ENCODE measurements at regions not wholly inside any gene's neighbourhood (a gene's known extent, or its start where the extent isn't known, plus 50 kb on each side); places are given as distances from the start of the nearest gene placed in this dataset.

DNA sequence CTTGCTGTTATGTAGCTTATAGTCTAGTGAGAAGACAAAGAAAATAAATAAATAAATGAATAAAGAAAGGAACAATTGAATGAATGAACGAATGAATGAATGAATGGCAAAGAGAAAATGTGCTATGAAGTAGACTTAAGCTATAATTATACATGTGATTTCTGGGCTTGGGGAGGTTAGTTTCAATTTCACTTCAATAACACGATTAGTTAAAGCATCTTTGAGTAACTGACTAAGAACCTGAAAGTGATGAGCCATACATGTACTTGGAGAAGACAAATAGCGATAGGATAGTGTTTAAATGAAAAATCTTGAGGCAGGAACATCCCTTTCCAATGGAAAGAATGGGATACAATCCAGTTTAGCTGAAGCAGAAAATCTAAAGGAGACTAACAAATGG is 593.1 kb upstream of the LRRTM4 start:
- no peak overlapping the region for H3K4me3 ChIP-seq (replicated peaks; ENCODE audit: low read depth, low read length)
- TF ChIP-seq, protein P1, sequence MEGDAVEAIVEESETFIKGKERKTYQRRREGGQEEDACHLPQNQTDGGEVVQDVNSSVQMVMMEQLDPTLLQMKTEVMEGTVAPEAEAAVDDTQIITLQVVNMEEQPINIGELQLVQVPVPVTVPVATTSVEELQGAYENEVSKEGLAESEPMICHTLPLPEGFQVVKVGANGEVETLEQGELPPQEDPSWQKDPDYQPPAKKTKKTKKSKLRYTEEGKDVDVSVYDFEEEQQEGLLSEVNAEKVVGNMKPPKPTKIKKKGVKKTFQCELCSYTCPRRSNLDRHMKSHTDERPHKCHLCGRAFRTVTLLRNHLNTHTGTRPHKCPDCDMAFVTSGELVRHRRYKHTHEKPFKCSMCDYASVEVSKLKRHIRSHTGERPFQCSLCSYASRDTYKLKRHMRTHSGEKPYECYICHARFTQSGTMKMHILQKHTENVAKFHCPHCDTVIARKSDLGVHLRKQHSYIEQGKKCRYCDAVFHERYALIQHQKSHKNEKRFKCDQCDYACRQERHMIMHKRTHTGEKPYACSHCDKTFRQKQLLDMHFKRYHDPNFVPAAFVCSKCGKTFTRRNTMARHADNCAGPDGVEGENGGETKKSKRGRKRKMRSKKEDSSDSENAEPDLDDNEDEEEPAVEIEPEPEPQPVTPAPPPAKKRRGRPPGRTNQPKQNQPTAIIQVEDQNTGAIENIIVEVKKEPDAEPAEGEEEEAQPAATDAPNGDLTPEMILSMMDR (IDR thresholded peaks at IDR 0.05; ENCODE audit: low read depth, low read length, missing control alignments), result no peak
- DNase-seq (ENCODE audit: extremely low read depth, low read depth), result no peak

DNA sequence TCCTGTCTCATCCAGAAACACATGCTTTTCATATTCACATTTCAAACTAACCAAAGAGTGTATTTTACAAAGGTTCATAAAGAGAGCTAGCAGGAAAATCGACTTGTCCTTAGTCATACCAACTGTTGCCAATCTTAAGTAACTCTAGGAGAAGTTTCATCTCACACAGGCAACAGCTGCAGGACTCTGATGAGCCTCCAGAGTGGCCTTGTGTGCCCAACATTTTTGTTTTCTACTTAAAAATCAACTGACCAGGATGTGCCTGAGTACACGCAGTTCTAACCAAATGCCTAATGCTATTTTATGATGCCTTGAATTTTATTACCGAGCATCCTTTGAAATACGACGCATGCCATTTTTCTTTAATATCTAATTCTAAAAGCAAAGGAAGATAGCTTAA is 595.9 kb upstream of the LRRTM4 start:
- DNase-seq (ENCODE audit: extremely low read depth, low read depth), result no peak
- TF ChIP-seq, protein P1 (IDR thresholded peaks at IDR 0.05; ENCODE audit: low read depth, low read length, missing control alignments), result no peak
- H3K4me3 ChIP-seq (replicated peaks; ENCODE audit: low read depth, low read length), result no peak overlapping the region

DNA sequence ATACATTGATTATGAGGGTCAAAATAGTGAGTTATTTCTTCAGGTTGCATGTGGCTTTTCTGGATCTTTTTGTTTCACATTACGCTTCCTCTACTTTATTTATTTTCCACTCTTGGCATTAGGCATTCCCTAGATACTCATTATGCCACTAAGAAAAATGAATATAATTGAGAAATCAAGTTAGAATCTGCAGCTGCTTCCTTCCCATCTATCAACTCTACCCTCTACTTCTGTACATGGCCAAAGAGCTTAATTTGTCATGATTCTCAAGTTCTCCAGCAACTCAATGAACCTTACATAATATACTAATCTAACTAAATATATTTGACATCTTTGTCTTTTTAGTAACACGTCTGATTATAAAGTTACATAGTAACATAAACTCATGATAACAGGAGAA is 598.1 kb upstream of the LRRTM4 start:
- TF ChIP-seq, protein P1 (IDR thresholded peaks at IDR 0.05; ENCODE audit: low read depth, low read length, missing control alignments), result no peak
- DNase-seq (ENCODE audit: extremely low read depth, low read depth), result no peak
- H3K4me3 ChIP-seq (replicated peaks; ENCODE audit: low read depth, low read length), result no peak overlapping the region

DNA sequence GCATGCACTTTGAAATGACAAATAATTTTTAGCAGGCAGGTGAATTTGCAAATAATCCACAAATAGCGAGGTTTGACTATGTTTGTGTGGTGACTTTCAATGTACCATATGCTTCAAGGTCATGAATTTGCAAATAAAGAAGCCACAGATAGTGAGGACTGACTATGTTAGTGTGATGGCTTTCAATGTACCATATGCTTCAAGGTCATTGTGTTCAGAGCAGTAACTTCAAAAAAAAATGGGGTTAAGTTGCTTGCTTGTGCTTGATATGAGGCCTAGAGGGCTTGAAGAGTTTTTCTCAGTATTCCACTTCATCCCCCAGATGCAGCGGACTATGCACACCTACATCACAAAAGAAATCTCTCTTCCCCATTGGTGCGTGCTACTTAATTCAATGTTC is 602.9 kb upstream of the LRRTM4 start:
- TF ChIP-seq, protein P1 (IDR thresholded peaks at IDR 0.05; ENCODE audit: low read depth, low read length, missing control alignments), result no peak
- DNase-seq (ENCODE audit: extremely low read depth, low read depth), result no peak

DNA sequence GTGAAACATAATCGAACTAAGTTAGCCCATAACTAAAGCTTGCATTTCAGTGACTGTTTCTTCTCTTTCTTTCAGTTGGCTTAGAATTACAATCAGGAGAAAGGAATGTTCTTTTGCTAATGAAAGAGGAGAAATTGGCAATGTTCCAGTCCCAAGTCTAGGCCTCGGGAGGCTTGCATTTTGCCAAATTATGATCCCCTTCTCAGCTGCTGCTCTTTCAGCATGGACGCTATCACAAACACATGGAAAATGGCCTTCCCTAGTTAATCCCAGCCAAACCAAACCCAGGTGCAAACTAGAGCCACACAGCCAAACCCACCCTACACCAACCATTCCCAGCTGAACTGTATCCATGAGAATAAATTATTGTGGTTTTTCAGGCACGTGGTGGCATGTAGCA is 605.2 kb upstream of the LRRTM4 start:
- TF ChIP-seq, protein P1 (IDR thresholded peaks at IDR 0.05; ENCODE audit: low read depth, low read length, missing control alignments), result no peak
- H3K4me3 ChIP-seq (replicated peaks; ENCODE audit: low read depth, low read length), result no peak overlapping the region
- DNase-seq (ENCODE audit: extremely low read depth, low read depth), result no peak

More for the DNA sequence above, 602.9 kb upstream of the LRRTM4 start:
- no peak overlapping the region for H3K4me3 ChIP-seq (replicated peaks; ENCODE audit: low read depth, low read length)

DNA sequence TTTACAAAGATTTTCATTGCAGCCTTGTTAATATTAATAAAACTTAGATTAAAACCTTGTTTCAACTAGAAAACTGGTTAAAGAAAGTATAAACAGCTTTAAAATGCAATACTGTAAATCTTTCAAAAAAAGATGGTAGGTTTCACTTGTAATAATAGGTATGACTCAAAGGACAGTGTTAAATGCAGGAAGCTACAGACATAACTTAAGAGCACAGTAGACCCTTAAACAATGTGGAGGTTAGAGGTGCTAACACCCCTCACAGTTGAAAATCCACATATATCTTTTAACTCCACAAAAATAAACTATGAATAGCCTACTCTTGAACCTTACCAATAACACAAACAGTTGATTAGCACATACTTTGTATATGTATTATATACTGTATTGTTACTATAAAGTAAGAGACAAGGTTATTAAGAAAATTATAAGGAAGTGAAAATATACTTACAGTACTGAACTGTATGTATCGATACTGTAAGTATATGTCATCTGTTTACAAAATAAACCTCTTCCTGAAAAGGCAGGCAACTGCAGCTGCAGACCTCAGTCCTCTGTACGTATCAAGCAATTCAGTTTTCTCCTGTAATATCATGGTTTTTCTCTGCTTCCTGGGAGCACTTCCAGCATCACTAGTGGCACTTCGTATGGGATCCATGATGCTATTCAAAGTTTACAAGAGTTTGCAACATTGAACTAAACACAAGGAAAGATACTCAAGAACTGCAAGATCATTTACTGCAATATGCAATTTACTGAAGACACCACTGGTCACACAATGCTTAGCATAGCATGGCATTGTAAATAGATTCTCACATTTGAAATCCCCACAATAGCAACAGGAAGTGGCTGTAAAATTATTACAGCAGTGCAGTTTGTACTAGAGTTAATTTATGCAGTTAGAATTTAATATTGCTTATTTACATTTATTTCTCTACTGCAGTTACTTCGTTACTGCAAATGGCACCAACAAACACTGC is 610.5 kb upstream of the LRRTM4 start:
- DNase-seq (ENCODE audit: extremely low read depth, low read depth), result no peak
- TF ChIP-seq, protein P1 (IDR thresholded peaks at IDR 0.05; ENCODE audit: low read depth, low read length, missing control alignments), result no peak
- no peak overlapping the region for H3K4me3 ChIP-seq (replicated peaks; ENCODE audit: low read depth, low read length)

Data from HFF-Myc (cell line).